Aorta (tissue), 5 donors: ENCODE measurements at regions not wholly inside any gene's neighbourhood (a gene's known extent, or its start where the extent isn't known, plus 50 kb on each side); places are given as distances from the start of the nearest gene placed in this dataset.

ENCODE experiments used
- ATAC-seq: fragments of 200-7000 bp; cut with Tn5 transposase; one replicate; pipeline ENCODE4 v1.9.1; 2022; ENCODE audit warnings: moderate library complexity; ENCODE audit not compliant: low FRiP score
- DNase-seq, 2 donors: peaks; one replicate each; pipeline ENCODE4 v3.0.0-alpha.2; 2020
- H3K27ac ChIP-seq, 2 donors: one replicate each; pipeline ENCODE4 v1.5.1; 2013; ENCODE audit warnings: low read length in 2 of 2, mild to moderate bottlenecking in 2 of 2, moderate library complexity in 2 of 2, control low read depth in 1 of 2, inconsistent platforms in 1 of 2, low read depth in 1 of 2
- H3K27me3 ChIP-seq, 2 donors: one replicate each; pipeline ENCODE4 v1.6.1; 2013; ENCODE audit warnings: control low read depth in 1 of 2, low read length in 1 of 2, mild to moderate bottlenecking in 1 of 2, moderate library complexity in 1 of 2; ENCODE audit not compliant: insufficient read depth in 2 of 2, control insufficient read depth in 1 of 2
- H3K36me3 ChIP-seq, 2 donors: one replicate each; pipeline ENCODE4 v1.6.1; 2013; ENCODE audit warnings: control low read depth in 1 of 2, low read length in 1 of 2, mild to moderate bottlenecking in 1 of 2; ENCODE audit not compliant: insufficient read depth in 2 of 2, control insufficient read depth in 1 of 2
- H3K4me1 ChIP-seq, 2 donors: one replicate each; pipeline ENCODE4 v1.6.1; 2013; ENCODE audit warnings: low read length in 2 of 2, control low read depth in 1 of 2, mild to moderate bottlenecking in 1 of 2, moderate library complexity in 1 of 2; ENCODE audit not compliant: insufficient read depth in 2 of 2, control insufficient read depth in 1 of 2
- H3K4me3 ChIP-seq, 2 donors: one replicate each; pipeline ENCODE4 v1.5.1; 2013; ENCODE audit warnings: low read length in 2 of 2, control low read depth in 1 of 2, mild to moderate bottlenecking in 1 of 2
- H3K9me3 ChIP-seq: one replicate; pipeline ENCODE4 v1.6.1; 2013; ENCODE audit warnings: mild to moderate bottlenecking, low read length; ENCODE audit not compliant: control insufficient read depth
- WGBS, 2 donors: extraction: QIAGEN DNeasy Blood & Tissue Kit; methylation state at CpG; one replicate each; pipeline ENCODE4 v1.1.7; 2013; 5-methylcytosine and 5-hydroxymethylcytosine counted together
- intact Hi-C, 2 donors: fragments of 100-400 bp; cut with DNase I; formaldehyde crosslinking; loops; one replicate each; pipeline versions ENCODE4 v1.14.2 to v1.15.0; 2022
- donor health status: healthy with polysubstance abuse.
- donor health status: Bipolar disorder and iron deficiency.
- donor health status: DM: no; HTN: no; CAD: no.
- donor health status: DM: no; HTN: no; CAD: no.
- donor health status: DM: yes; HTN: yes; CAD: no.

GRCh38 chr4:177107288-177107921 lies 202.3 kb upstream of the NEIL3 start:
- Histone ChIP-seq H3K9me3 (no peaks in the 10 kb centered on the region), H3K36me3 (no peaks in the 10 kb centered on the region), H3K4me1 (no peaks in the 10 kb centered on the region), H3K27me3 (no peaks in the 10 kb centered on the region), H3K27ac (no peak overlapping the region), H3K4me3 (no peak overlapping the region)
- intact Hi-C loops: no loop called here
- DNase-seq (no peak), ATAC-seq (no peak)
- 71 to 74% methylated on average over 4 of the region's 4 CpGs for WGBS, 2 donors

- no peak for ATAC-seq
- Histone ChIP-seq H3K9me3 (no peaks in the 10 kb centered on the region), H3K27me3 (no peaks in the 10 kb centered on the region), H3K27ac (no peak overlapping the region), H3K36me3 (no peaks in the 10 kb centered on the region), H3K4me1 (no peaks in the 10 kb centered on the region), H3K4me3 (no peak overlapping the region)
- DNase-seq: no peak
- WGBS, 2 donors: 88 to 91% methylated on average over 1 of the region's 1 CpG
- intact Hi-C loops: no loop called here
Observed at GRCh38 chr4:177108708-177109107, 201.0 kb upstream of the NEIL3 start.

GRCh38 chr4:177109769-177110168 lies 199.9 kb upstream of the NEIL3 start:
- intact Hi-C loops: no loop called here
- no peaks in the 10 kb centered on the region for H3K36me3 ChIP-seq
- no peak for ATAC-seq
- no peak for DNase-seq
- H3K27ac ChIP-seq: no peak overlapping the region
- 59 to 68% methylated on average over 1 of the region's 1 CpG for WGBS, 2 donors
- no peaks in the 10 kb centered on the region for H3K27me3 ChIP-seq
- no peaks in the 10 kb centered on the region for H3K9me3 ChIP-seq
- H3K4me3 ChIP-seq: no peak overlapping the region
- no peaks in the 10 kb centered on the region for H3K4me1 ChIP-seq

GRCh38 chr4:177116161-177116560 lies 193.5 kb upstream of the NEIL3 start:
- no peaks in the 10 kb centered on the region for H3K9me3 ChIP-seq
- no peak overlapping the region for H3K27ac ChIP-seq
- no peaks in the 10 kb centered on the region for H3K27me3 ChIP-seq
- no peak for DNase-seq
- no peaks in the 10 kb centered on the region for H3K4me1 ChIP-seq
- no peak overlapping the region for H3K4me3 ChIP-seq
- no peaks in the 10 kb centered on the region for H3K36me3 ChIP-seq
- WGBS, 2 donors: 58 to 78% methylated on average over 3 of the region's 3 CpGs
- intact Hi-C loops: no loop called here
- no peak for ATAC-seq

GRCh38 chr4:177117256-177117655 lies 192.4 kb upstream of the NEIL3 start:
- WGBS, 2 donors: 70 to 76% methylated on average over 8 of the region's 8 CpGs
- no peaks in the 10 kb centered on the region for H3K36me3 ChIP-seq
- no peak overlapping the region for H3K4me3 ChIP-seq
- DNase-seq: no peak
- no peak overlapping the region for H3K27ac ChIP-seq
- H3K27me3 ChIP-seq: no peaks in the 10 kb centered on the region
- no peak for ATAC-seq
- no peaks in the 10 kb centered on the region for H3K4me1 ChIP-seq
- H3K9me3 ChIP-seq: no peaks in the 10 kb centered on the region
- intact Hi-C loops: no loop called here

GRCh38 chr4:177118596-177118995 lies 191.1 kb upstream of the NEIL3 start:
- DNase-seq (no peak), ATAC-seq (peak; percentile 71)
- H3K4me3 ChIP-seq: no peak overlapping the region
- no peaks in the 10 kb centered on the region for H3K4me1 ChIP-seq
- H3K27me3 ChIP-seq: no peaks in the 10 kb centered on the region
- no peaks in the 10 kb centered on the region for H3K9me3 ChIP-seq
- H3K27ac ChIP-seq: no peak overlapping the region
- H3K36me3 ChIP-seq: no peaks in the 10 kb centered on the region
- intact Hi-C loops: no loop called here

GRCh38 chr4:177119021-177119471 lies 190.6 kb upstream of the NEIL3 start:
- no peak for DNase-seq
- H3K4me3 ChIP-seq: no peak overlapping the region
- no peaks in the 10 kb centered on the region for H3K27me3 ChIP-seq
- no peak for ATAC-seq
- WGBS, 2 donors: 12 to 19% methylated on average over 1 of the region's 1 CpG
- no peaks in the 10 kb centered on the region for H3K9me3 ChIP-seq
- H3K4me1 ChIP-seq: no peaks in the 10 kb centered on the region
- no peak overlapping the region for H3K27ac ChIP-seq
- intact Hi-C loops: no loop called here
- no peaks in the 10 kb centered on the region for H3K36me3 ChIP-seq

GRCh38 chr4:177119691-177120090 lies 190.0 kb upstream of the NEIL3 start:
- Histone ChIP-seq H3K4me3 (no peak overlapping the region), H3K27me3 (no peaks in the 10 kb centered on the region), H3K36me3 (no peaks in the 10 kb centered on the region), H3K4me1 (no peaks in the 10 kb centered on the region), H3K27ac (peak overlapping the region in 1 of 2 donors; percentile 36), H3K9me3 (no peaks in the 10 kb centered on the region)
- intact Hi-C loops: no loop called here
- ATAC-seq: peak; percentile 11
- DNase-seq: no peak
- WGBS, 2 donors: 51 to 52% methylated on average over 3 of the region's 3 CpGs

- no peaks in the 10 kb centered on the region for H3K27me3 ChIP-seq
- 34 to 53% methylated on average over 2 of the region's 2 CpGs for WGBS, 2 donors
- intact Hi-C loops: no loop called here
- DNase-seq: no peak
- H3K4me3 ChIP-seq: no peak overlapping the region
- H3K4me1 ChIP-seq: no peaks in the 10 kb centered on the region
- no peaks in the 10 kb centered on the region for H3K36me3 ChIP-seq
- no peak for ATAC-seq
- no peak overlapping the region for H3K27ac ChIP-seq
- no peaks in the 10 kb centered on the region for H3K9me3 ChIP-seq
Observed at GRCh38 chr4:177123811-177124210, 185.9 kb upstream of the NEIL3 start.
